ENCODE measurements at regions not wholly inside any gene's neighbourhood (a gene's known extent, or its start where the extent isn't known, plus 50 kb on each side); places are given as distances from the start of the nearest gene placed in this dataset.

DNA sequence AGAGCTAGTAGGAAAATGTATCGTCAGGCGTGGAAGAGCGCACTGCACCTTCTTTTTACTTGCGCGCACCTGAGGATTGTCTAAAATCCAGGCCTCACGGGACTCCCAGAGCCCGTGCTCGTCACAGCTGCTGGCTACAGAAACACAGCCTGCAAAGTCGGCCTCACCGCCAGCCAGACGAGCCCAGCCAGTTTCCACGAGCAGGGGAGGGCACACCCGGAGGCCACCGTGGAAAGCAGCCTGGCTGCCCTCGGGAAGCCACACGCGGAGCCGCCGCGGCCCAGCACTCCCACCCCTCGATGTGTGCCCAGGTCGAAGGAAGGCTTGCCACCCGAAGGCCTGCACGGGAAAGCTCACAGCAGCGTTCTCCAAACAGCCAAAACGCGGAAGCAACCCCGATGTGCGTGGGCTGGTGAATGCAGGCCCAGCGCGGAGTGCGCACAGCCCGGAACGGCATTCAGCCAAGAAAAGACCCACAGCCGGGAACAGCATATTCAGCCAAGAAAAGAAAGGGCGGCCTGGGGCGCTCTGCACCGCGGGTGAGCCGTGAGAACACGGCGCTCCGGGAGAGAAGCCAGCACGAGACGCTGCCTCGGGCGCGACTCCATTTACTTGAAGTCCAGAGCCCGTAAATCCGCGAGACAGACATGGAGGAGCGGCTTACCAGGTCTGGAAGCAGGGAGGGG, 53.9 kb upstream of the SALL3 start:
- H3K4me3 ChIP-seq (replicated peaks in 1 of 3; ENCODE audit: low read depth in 2 of 3, low read length in 3 of 3): no peak overlapping the region
- no peak overlapping the region for H2AFZ ChIP-seq (ENCODE audit: insufficient read depth, low read depth, low read length, poor library complexity, severe bottlenecking)
- Mint-ChIP-seq H3K27ac (peak overlapping the region in 1 of 7 donors; percentile 18), H3K4me3 (no peak overlapping the region), H3K27me3 (ENCODE audit: low read depth in 3 of 3) (peaks cover 0 to 4% (median 0%) of the 10 kb centered on the region in 3 donors), H3K36me3 (no peaks in the 10 kb centered on the region), H3K4me1 (no peaks in the 10 kb centered on the region), H3K9me3 (peaks cover 0 to 14% (median 9%) of the 10 kb centered on the region in 7 donors)
- H3K9me3 ChIP-seq (replicated peaks in 1 of 2; ENCODE audit: control insufficient read depth in 1 of 2, insufficient read depth in 1 of 2, low read length in 2 of 2): peaks cover 0 to 12% of the 10 kb centered on the region in 2 donors
- no peaks in the 10 kb centered on the region for H3K36me3 ChIP-seq (replicated peaks in 1 of 2; ENCODE audit: control insufficient read depth in 1 of 2, insufficient read depth in 2 of 2, low read length in 2 of 2)
- TF ChIP-seq, protein P1, sequence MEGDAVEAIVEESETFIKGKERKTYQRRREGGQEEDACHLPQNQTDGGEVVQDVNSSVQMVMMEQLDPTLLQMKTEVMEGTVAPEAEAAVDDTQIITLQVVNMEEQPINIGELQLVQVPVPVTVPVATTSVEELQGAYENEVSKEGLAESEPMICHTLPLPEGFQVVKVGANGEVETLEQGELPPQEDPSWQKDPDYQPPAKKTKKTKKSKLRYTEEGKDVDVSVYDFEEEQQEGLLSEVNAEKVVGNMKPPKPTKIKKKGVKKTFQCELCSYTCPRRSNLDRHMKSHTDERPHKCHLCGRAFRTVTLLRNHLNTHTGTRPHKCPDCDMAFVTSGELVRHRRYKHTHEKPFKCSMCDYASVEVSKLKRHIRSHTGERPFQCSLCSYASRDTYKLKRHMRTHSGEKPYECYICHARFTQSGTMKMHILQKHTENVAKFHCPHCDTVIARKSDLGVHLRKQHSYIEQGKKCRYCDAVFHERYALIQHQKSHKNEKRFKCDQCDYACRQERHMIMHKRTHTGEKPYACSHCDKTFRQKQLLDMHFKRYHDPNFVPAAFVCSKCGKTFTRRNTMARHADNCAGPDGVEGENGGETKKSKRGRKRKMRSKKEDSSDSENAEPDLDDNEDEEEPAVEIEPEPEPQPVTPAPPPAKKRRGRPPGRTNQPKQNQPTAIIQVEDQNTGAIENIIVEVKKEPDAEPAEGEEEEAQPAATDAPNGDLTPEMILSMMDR (IDR thresholded peaks at IDR 0.05): no peak
- no peaks in the 10 kb centered on the region for H4K20me1 ChIP-seq (ENCODE audit: insufficient read depth, low read length)
- WGBS (ENCODE audit: insufficient coverage): 96% methylated on average over 52 of the region's 52 CpGs
- H3K4me2 ChIP-seq (replicated peaks; ENCODE audit: extremely low read depth, low read length, poor library complexity, severe bottlenecking): no peak overlapping the region
- intact Hi-C loops (cut with micrococcal nuclease): no loop called here
- DNase-seq: no peak
- H3K9ac ChIP-seq (ENCODE audit: insufficient read depth, low read length, poor library complexity, severe bottlenecking): no peak overlapping the region
- no peak overlapping the region for H3K27ac ChIP-seq (ENCODE audit: low read depth in 1 of 2, low read length in 2 of 2)
- H3K4me1 ChIP-seq (ENCODE audit: control insufficient read depth in 1 of 2, insufficient read depth in 2 of 2, low read length in 2 of 2): no peaks in the 10 kb centered on the region
- no peaks in the 10 kb centered on the region for H3K27me3 ChIP-seq (ENCODE audit: control insufficient read depth in 2 of 2, insufficient read depth in 2 of 2, low read length in 2 of 2)
- H3K79me2 ChIP-seq (ENCODE audit: insufficient read depth, low read length): no peaks in the 10 kb centered on the region

DNA sequence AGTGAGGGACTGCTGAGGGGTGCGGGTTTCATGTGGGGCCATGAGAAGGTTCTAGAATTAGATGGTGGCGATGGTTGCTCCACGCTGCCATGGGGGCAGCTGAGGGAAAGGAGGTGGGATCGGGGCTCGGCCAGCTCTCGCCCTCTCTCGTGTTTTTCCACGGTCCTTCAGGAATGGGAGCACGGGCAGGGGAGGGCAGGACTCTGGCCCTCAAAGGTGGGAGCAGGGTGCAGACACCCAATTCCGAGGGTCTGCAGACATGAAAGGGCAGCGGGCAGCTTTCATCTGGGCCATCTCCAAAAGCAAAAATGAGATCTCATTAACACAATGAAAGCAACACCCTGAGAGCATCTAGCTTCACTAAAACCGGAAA, 53.4 kb upstream of the SALL3 start:
- Mint-ChIP-seq H3K36me3 (no peaks in the 10 kb centered on the region), H3K4me1 (no peaks in the 10 kb centered on the region), H3K9me3 (peaks cover 0 to 14% (median 9%) of the 10 kb centered on the region in 7 donors), H3K27me3 (ENCODE audit: low read depth in 3 of 3) (peaks cover 0 to 4% (median 0%) of the 10 kb centered on the region in 3 donors), H3K4me3 (no peak overlapping the region), H3K27ac (peak overlapping the region in 1 of 7 donors; percentile 18)
- TF ChIP-seq, protein P1 (IDR thresholded peaks at IDR 0.05): no peak
- peaks cover 0 to 12% of the 10 kb centered on the region in 2 donors for H3K9me3 ChIP-seq (replicated peaks in 1 of 2; ENCODE audit: control insufficient read depth in 1 of 2, insufficient read depth in 1 of 2, low read length in 2 of 2)
- no peak overlapping the region for H2AFZ ChIP-seq (ENCODE audit: insufficient read depth, low read depth, low read length, poor library complexity, severe bottlenecking)
- WGBS (ENCODE audit: insufficient coverage): 95% methylated on average over 6 of the region's 12 CpGs
- DNase-seq: no peak
- no peaks in the 10 kb centered on the region for H3K79me2 ChIP-seq (ENCODE audit: insufficient read depth, low read length)
- no peaks in the 10 kb centered on the region for H3K27me3 ChIP-seq (ENCODE audit: control insufficient read depth in 2 of 2, insufficient read depth in 2 of 2, low read length in 2 of 2)
- no peak overlapping the region for H3K27ac ChIP-seq (ENCODE audit: low read depth in 1 of 2, low read length in 2 of 2)
- no peaks in the 10 kb centered on the region for H4K20me1 ChIP-seq (ENCODE audit: insufficient read depth, low read length)
- no peaks in the 10 kb centered on the region for H3K36me3 ChIP-seq (replicated peaks in 1 of 2; ENCODE audit: control insufficient read depth in 1 of 2, insufficient read depth in 2 of 2, low read length in 2 of 2)
- no peaks in the 10 kb centered on the region for H3K4me1 ChIP-seq (ENCODE audit: control insufficient read depth in 1 of 2, insufficient read depth in 2 of 2, low read length in 2 of 2)
- intact Hi-C loops (cut with micrococcal nuclease): no loop called here
- no peak overlapping the region for H3K9ac ChIP-seq (ENCODE audit: insufficient read depth, low read length, poor library complexity, severe bottlenecking)
- H3K4me2 ChIP-seq (replicated peaks; ENCODE audit: extremely low read depth, low read length, poor library complexity, severe bottlenecking): no peak overlapping the region
- H3K4me3 ChIP-seq (replicated peaks in 1 of 3; ENCODE audit: low read depth in 2 of 3, low read length in 3 of 3): no peak overlapping the region
